IMR-90 (cell line): ENCODE measurements at regions not wholly inside any gene's neighbourhood (a gene's known extent, or its start where the extent isn't known, plus 50 kb on each side); places are given as distances from the start of the nearest gene placed in this dataset.

Experiments
- CEBPB ChIP-seq: IDR thresholded peaks from 2 replicates; pipeline ENCODE4 v1.6.1; 2012; ENCODE audit warnings: low read depth, low read length, improper control_type of control experiment
- CHD1 ChIP-seq: IDR thresholded peaks from 2 replicates; pipeline ENCODE4 v1.6.1; 2012; ENCODE audit warnings: low read depth, low read length, improper control_type of control experiment
- CTCF ChIP-seq: conservative IDR thresholded peaks from 2 replicates; pipeline ENCODE4 v1.5.1; 2012; ENCODE audit warnings: mild to moderate bottlenecking, low read depth, low read length, improper control_type of control experiment
- MAFK ChIP-seq: IDR thresholded peaks from 2 replicates; pipeline ENCODE4 v1.6.1; 2012; ENCODE audit warnings: low read depth, low read length, improper control_type of control experiment
- MXI1 ChIP-seq: IDR thresholded peaks from 2 replicates; pipeline ENCODE4 v1.6.1; 2012; ENCODE audit warnings: low read depth, mild to moderate bottlenecking, low read length, moderate library complexity, borderline replicate concordance
- NFE2L2 ChIP-seq: fragments of 150-350 bp; IDR thresholded peaks from 2 replicates; pipeline ENCODE4 v1.6.1; 2016; ENCODE audit warnings: low read depth, mild to moderate bottlenecking, low read length
- POLR2A ChIP-seq: IDR thresholded peaks from 2 replicates; pipeline ENCODE4 v1.6.1; 2012; ENCODE audit warnings: mild to moderate bottlenecking, low read depth, low read length
- RAD21 ChIP-seq: IDR thresholded peaks from 2 replicates; pipeline ENCODE4 v1.6.1; 2012; ENCODE audit warnings: low read length, improper control_type of control experiment
- RFX5 ChIP-seq: IDR thresholded peaks from 2 replicates; pipeline ENCODE4 v1.8.0; 2012; ENCODE audit warnings: low read depth, mild to moderate bottlenecking, low read length, moderate library complexity
- SMC3 ChIP-seq: fragments of 150-350 bp; IDR thresholded peaks from 2 replicates; pipeline ENCODE4 v1.6.1; 2016; ENCODE audit warnings: low read depth, mild to moderate bottlenecking, antibody characterized with exemption, low read length, moderate library complexity

GRCh38 chr2:237210763-237211162, 125.1 kb downstream of the COPS8 start:
- TF ChIP-seq CTCF, result no peak
- TF ChIP-seq POLR2A, result no peak
- no peak for TF ChIP-seq RFX5
- TF ChIP-seq SMC3, result no peak
- no peak for TF ChIP-seq CHD1
- TF ChIP-seq RAD21, result no peak
- TF ChIP-seq MAFK, result no peak
- no peak for TF ChIP-seq NFE2L2
- TF ChIP-seq MXI1, result no peak
- no peak for TF ChIP-seq CEBPB
